ENCODE measurements at regions not wholly inside any gene's neighbourhood (a gene's known extent, or its start where the extent isn't known, plus 50 kb on each side); places are given as distances from the start of the nearest gene placed in this dataset.

DNA sequence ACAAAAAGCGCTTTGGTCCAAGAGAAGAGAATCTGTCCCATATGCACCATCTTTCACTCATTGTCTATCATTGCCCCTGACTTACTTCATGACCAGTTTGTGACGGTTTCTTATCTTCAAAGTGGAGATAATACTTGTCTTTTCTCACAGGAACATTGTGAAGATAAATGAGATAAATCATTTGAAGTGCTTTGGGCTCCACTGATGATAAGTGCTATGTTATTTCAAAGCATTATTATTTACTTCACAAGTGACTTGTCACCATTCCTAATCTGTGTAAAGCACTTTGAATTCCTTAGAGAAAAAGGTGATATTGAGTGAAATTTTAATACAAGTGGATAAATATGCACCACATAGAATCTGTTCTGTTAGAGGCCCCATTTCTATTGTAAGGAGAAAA, 731.6 kb upstream of the PTBP2 start:
- H3K9ac ChIP-seq (ENCODE audit: low read depth in 1 of 2, low read length in 2 of 2) = no peak overlapping the region
- H3K4me1 ChIP-seq (ENCODE audit: control insufficient read depth in 4 of 4, insufficient read depth in 4 of 4, low read length in 3 of 4) = peaks cover 0 to 4% (median 3%) of the 10 kb centered on the region in 4 donors
- H3K27ac ChIP-seq (ENCODE audit: low read depth in 1 of 2, low read length in 2 of 2) = no peak overlapping the region
- no peak for TF ChIP-seq FOXA2 (IDR thresholded peaks at IDR 0.05)
- TF ChIP-seq EGR1 (IDR thresholded peaks at IDR 0.05; ENCODE audit: low read depth in 2 of 2) = no peak
- TF ChIP-seq YY1 (IDR thresholded peaks at IDR 0.05) = no peak
- TF ChIP-seq ATF3 (IDR thresholded peaks at IDR 0.05) = no peak
- TF ChIP-seq JUND (IDR thresholded peaks at IDR 0.05) = no peak
- TF ChIP-seq ZBTB33 (IDR thresholded peaks at IDR 0.05) = no peak
- no peak for TF ChIP-seq FOXA1 (IDR thresholded peaks at IDR 0.05)
- no peak for TF ChIP-seq REST (IDR thresholded peaks at IDR 0.05)
- no peak for TF ChIP-seq TAF1 (conservative IDR thresholded peaks at IDR 0.05)
- no peak for TF ChIP-seq HNF4G (IDR thresholded peaks at IDR 0.05)
- no peak for TF ChIP-seq RXRA (IDR thresholded peaks at IDR 0.05)
- no peak for TF ChIP-seq RAD21 (IDR thresholded peaks at IDR 0.05)
- H3K36me3 ChIP-seq (ENCODE audit: control insufficient read depth in 4 of 4, insufficient read depth in 3 of 4, low read depth in 1 of 4, low read length in 3 of 4) = no peaks in the 10 kb centered on the region
- no peak overlapping the region for H3K4me3 ChIP-seq (ENCODE audit: low read depth in 1 of 3, low read length in 3 of 3)
- H3K9me3 ChIP-seq (ENCODE audit: control insufficient read depth in 4 of 4, low read length in 3 of 4) = no peaks in the 10 kb centered on the region
- 57% methylated on average over 2 of the region's 2 CpGs for WGBS
- H3K27me3 ChIP-seq (ENCODE audit: control insufficient read depth in 4 of 4, insufficient read depth in 4 of 4, low read length in 3 of 4) = no peaks in the 10 kb centered on the region
- DNase-seq (ENCODE audit: low spot score) = no peak

GRCh38 chr1:95991787-95992520, 729.6 kb upstream of the PTBP2 start:
- no peaks in the 10 kb centered on the region for H3K9me3 ChIP-seq (ENCODE audit: control insufficient read depth in 4 of 4, low read length in 3 of 4)
- no peak for TF ChIP-seq EGR1 (IDR thresholded peaks at IDR 0.05; ENCODE audit: low read depth in 2 of 2)
- no peak for TF ChIP-seq RAD21 (IDR thresholded peaks at IDR 0.05)
- no peak for TF ChIP-seq SP1 (IDR thresholded peaks at IDR 0.05)
- TF ChIP-seq HNF4G (IDR thresholded peaks at IDR 0.05) = no peak
- TF ChIP-seq HNF4A (conservative IDR thresholded peaks at IDR 0.05) = no peak
- TF ChIP-seq NR2F2 (IDR thresholded peaks at IDR 0.05) = no peak
- TF ChIP-seq ATF3 (IDR thresholded peaks at IDR 0.05) = no peak
- TF ChIP-seq FOXA1 (IDR thresholded peaks at IDR 0.05) = no peak
- no peak for TF ChIP-seq CTCF (IDR thresholded peaks at IDR 0.05; ENCODE audit: low read depth, low read length, missing input control)
- TF ChIP-seq RXRA (IDR thresholded peaks at IDR 0.05) = no peak
- TF ChIP-seq FOXA2 (IDR thresholded peaks at IDR 0.05) = no peak
- no peak for TF ChIP-seq ZBTB33 (IDR thresholded peaks at IDR 0.05)
- TF ChIP-seq GABPA (IDR thresholded peaks at IDR 0.05 in 1 of 2, conservative IDR thresholded peaks at IDR 0.05 in 1 of 2) = no peak
- no peak for TF ChIP-seq JUND (IDR thresholded peaks at IDR 0.05)
- TF ChIP-seq TAF1 (conservative IDR thresholded peaks at IDR 0.05) = no peak

More at GRCh38 chr1:95991787-95992520, 729.6 kb upstream of the PTBP2 start:
- Histone ChIP-seq H3K36me3 (ENCODE audit: control insufficient read depth in 4 of 4, insufficient read depth in 3 of 4, low read depth in 1 of 4, low read length in 3 of 4) (no peaks in the 10 kb centered on the region), H3K27ac (ENCODE audit: low read depth in 1 of 2, low read length in 2 of 2) (no peak overlapping the region), H3K4me3 (ENCODE audit: low read depth in 1 of 3, low read length in 3 of 3) (no peak overlapping the region), H3K9ac (ENCODE audit: low read depth in 1 of 2, low read length in 2 of 2) (no peak overlapping the region), H3K27me3 (ENCODE audit: control insufficient read depth in 4 of 4, insufficient read depth in 4 of 4, low read length in 3 of 4) (no peaks in the 10 kb centered on the region), H3K4me1 (ENCODE audit: control insufficient read depth in 4 of 4, insufficient read depth in 4 of 4, low read length in 3 of 4) (peaks cover 0 to 4% (median 3%) of the 10 kb centered on the region in 4 donors)
- DNase-seq (ENCODE audit: low spot score) = no peak
- WGBS = 60% methylated on average over 2 of the region's 2 CpGs

Measured in liver (tissue), 8 donors.